Pons (tissue), 1 donor: ENCODE measurements at regions not wholly inside any gene's neighbourhood (a gene's known extent, or its start where the extent isn't known, plus 50 kb on each side); places are given as distances from the start of the nearest gene placed in this dataset.
"Not testable (repeated sequence)": the region's sequence is repeated elsewhere in the genome, so short reads cannot be mapped to it uniquely, and the experiment has no call there.

Experiments used
- DNase-seq: peaks from one replicate; pipeline ENCODE4 v3.0.0-alpha.2; 2016; ENCODE audit warnings: low spot score

DNA sequence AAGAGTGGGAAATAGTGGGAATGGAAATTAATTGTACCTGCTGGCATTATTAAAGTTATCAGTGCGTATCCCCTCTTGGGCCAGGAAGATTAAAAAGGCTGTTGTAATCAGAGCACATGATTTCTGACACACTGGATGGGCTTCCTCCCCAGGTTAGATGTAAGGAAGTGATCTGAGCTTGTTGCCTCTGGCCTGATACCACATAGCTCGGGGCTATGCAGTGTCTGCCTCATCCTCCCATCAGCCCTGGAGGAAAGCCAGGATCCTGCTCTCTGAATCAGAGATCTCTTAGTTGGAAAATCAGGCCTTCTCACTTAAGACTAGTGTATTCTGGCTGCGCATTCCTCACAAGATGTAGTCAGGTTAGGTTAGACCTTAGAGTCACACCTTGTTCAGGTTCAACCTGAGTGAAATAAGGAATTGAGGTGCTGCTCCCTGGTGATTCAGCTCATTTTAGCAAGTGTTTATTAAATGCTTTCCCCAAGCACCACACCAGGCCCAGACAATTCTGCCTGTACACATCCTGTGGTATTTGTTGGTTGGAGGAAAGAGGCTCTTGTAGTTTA is 108.2 kb upstream of the IKBKE start:
- not testable (repeated sequence) for DNase-seq

DNA sequence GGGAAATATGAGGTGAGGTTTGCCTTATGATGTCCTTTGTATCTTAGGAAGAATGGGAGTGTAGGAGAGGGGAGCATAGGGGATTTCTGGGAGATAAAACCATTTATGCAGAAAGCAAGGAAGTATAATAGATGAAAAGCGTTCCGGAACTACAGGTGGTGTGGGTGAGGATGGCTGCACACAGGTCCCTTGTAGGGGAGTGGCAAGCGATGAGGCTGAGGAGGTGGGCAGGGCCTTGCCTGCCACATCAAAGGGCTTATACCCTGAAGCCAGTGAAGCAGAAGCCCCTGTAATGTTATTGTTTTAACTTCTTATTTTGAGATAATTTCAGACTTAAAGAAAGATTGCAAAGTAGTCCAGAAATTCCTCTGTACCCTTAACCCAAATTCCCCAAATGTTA is 107.3 kb upstream of the IKBKE start:
- not testable (repeated sequence) for DNase-seq

DNA sequence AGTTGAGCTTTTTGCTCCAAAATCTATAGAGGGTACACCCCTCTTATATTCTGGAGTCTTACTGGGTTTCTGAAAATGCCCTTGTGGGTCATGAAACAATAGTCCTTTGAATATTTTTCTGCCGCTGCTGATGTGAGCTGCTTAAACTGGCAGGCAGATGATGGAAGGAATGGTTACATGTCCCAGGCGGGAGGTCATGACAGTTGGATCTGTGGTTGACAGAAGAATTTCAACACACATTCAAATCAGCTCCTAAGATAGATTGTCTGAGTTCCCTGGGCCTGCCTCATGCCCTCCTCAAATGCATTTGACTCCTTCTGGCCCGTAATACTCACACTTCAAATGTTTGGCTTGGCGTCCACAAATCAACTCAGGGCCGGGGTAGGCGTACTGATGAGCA is 105.0 kb upstream of the IKBKE start:
- DNase-seq, result peak; percentile 68

DNA sequence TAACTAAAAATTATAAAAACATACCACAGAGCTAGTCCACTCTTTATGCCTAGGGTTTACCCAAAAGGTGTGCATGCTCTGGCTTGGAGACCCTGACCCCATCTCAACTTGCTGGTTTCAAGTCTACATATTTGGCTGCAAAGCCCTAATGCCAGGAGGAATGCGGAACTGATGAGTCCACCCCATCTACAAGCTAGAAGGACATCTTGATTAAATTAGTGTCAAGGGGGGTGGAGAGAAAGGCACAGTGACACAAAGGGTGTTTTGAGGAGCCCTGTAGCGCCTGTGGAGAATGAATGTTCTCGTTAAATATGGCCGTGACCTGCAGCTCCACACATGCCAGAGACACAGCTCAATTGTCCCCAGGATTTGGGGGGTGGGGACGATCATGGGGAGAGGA is 104.1 kb upstream of the IKBKE start:
- DNase-seq, result not testable (repeated sequence)

DNA sequence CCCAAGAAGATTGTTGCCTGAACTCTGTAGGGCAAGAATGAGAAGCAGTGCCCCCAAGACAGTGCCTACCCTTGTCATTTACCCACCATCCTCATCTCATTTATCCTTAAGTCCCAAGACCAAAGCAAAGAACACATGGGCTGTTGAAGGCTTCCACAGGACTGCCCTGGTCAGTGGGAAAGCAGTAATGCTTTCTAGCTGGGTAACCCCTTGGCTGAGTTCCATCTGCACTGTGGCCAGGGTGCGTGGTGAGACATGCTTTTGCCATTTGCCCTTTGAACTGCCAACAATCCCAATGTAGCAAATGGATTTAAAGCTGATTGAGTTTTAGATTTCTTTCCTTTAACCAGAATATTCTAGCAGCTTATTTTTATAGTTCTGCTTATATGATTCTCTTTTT is 103.5 kb upstream of the IKBKE start:
- not testable (repeated sequence) for DNase-seq

DNA sequence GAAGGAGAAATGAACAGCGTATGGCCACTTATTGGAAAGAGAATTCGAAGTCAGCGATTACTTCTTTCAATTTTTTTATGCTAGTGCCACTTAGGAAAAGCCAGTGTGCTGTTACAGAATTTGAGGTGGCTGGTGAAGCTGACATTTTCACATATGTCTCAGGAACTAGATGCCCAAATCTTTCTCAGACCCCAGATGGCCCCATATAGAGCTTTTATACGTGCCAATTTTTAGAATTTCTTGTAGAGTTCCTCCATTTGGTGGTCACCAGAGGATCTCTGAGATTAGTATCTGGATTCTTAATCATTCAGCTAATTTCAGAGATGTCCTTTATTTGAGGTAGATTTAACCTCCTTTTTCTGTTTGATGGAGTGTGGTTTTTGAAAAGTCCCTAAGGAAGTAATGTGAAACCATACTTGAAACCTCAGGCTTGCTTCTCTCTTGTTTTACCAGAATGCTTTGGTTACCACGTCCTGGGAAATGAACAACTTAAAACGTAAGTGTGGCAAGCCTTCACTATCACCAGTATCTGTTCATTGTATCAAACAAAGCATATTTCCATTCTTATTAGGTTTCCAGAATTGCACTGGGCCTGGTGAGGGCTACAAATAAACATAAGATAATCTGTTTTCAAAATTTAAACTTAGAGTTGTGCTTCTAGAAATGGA is 102.2 kb upstream of the IKBKE start:
- not testable (repeated sequence) for DNase-seq

DNA sequence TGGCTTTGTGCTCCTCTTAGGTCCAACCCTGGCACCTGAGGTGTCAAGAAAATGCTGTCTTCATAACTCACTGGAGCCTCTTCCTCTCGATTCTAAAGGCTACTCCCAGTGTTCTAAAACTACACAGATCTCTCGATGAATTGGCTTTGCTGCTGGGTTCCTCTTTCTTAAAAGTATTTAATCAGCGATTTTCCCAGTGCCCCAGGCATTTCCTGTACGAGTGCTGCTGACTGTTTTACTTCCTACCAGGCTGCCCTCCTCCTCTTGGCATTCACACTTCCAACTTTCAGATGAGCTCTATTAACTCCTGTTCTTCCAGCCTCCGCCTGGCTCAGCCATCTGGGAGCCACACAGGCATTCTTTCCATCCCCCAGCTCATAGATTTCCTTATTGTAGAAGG is 95.6 kb upstream of the IKBKE start:
- not testable (repeated sequence) for DNase-seq

DNA sequence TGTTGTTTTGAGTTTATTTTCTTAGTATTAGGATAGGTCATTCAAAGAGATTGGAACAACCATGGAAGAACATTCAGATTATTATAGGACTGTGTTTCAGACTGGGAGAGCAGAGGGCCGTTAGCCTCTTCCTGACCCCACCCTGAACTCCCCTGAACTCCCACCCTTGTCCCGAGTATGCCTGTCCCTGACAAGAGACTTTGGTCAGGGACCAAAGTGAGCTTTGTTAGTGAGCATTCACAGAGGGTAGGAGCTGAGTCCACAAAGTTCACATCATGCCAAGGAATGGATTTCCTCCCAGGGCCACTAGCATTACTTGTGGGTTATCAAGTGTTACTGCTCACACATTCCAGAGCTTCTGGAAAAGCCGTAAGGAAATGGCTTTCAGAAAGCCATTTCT is 94.7 kb upstream of the IKBKE start:
- not testable (repeated sequence) for DNase-seq

DNA sequence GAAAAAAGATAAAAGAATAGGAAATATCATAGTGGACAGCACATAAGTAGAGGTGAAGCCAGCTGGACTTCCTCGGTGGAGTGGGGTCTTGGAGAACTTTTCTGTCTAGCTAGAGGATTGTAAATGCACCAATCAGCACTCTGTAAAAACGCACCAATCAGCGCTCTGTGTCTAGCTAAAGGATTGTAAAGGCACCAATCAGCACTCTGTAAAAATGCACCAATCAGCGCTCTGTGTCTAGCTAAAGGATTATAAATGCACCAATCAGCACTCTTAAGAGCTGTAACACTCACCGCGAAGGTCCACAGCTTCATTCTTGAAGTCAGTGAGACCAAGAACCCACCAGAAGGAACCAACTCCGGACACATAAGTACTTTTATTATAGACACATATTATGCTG is 91.8 kb upstream of the IKBKE start:
- not testable (repeated sequence) for DNase-seq

DNA sequence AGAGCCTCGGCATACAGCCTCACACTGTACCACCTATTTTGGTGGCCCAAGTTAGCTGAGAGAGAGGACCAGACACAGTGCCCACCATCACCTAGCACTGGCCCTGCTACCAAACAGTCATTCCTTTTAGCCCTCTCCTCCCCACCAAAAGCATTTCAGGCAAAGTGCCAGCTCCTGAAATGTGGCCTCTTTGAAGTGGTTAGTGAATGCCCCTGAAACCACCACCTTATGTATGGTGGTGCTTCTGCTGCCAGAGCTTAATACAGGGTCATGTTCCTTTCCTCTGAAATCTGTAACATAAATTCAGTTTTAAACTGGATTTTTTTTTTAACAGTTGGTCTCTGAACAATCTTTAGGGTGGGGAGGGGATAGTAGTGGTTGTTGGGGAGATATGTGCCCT is 91.0 kb upstream of the IKBKE start:
- not testable (repeated sequence) for DNase-seq

DNA sequence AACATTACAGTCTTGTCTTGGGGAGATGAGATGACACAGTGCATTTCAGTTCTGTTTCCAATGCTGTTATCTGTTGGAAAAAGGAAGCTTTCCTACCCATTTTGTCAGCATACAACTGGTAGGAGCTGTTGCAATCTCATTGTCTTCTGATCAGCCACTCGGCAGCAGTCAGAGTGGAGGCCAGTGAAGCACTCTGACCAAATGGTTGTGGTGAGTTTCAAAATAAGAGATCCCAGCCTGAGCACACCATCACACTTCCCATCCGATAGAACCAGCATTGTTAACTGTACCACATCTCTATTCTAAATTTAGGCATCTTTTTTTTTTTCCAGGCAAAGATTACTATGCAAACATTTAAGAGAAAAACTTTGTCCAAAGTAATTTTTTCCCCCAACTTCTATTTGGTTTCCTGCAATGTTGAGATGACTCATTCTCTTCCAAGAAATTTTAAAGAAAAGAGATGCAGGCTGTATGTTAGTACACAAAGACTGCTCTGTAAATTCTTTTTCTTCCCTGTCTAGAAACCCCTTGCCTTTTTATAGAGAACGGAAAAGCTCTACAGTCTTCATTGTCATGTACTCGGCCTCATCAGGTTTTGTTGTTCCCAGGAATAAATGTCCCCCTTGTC is 90.0 kb upstream of the IKBKE start:
- DNase-seq, result peak; percentile 59

DNA sequence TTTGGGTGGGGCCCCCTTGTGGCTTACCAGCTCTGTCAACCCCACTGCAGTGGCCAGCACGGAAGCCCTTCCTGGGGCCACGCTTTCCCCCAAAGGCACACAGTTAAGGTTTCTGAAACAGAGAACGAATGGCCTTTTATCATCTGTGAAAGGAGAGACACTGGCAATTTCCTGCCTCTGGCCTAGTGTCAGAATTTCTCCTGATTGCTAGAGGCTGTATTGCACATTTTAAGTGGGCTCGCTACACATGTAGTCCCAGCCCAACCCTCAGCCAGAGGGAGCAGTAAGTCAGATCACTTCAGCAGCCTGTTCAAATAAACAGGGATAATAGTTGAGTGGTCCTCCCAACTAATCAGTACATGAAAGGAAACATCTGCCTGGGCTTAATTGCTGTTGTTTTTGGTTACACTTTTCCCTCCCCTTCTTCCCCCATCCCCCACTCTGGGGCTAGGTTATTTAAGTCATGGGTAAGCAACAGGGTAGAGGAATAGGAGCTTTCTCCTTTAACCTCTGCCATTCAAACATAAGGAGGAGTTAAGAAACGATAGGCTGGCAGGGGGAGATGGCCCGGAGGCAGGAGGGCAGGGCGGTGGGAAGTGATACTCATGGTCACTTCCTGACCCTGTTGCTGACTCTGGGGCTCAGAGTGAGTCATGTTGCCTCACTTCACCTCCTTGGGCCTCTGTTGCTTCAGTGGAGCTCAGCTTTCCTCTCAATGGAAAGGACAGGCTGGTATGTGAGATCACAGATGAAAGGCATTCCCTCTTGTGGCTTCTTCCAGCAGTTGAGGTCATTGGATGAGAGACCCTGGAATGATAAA is 89.3 kb upstream of the IKBKE start:
- peak; percentile 7 for DNase-seq

DNA sequence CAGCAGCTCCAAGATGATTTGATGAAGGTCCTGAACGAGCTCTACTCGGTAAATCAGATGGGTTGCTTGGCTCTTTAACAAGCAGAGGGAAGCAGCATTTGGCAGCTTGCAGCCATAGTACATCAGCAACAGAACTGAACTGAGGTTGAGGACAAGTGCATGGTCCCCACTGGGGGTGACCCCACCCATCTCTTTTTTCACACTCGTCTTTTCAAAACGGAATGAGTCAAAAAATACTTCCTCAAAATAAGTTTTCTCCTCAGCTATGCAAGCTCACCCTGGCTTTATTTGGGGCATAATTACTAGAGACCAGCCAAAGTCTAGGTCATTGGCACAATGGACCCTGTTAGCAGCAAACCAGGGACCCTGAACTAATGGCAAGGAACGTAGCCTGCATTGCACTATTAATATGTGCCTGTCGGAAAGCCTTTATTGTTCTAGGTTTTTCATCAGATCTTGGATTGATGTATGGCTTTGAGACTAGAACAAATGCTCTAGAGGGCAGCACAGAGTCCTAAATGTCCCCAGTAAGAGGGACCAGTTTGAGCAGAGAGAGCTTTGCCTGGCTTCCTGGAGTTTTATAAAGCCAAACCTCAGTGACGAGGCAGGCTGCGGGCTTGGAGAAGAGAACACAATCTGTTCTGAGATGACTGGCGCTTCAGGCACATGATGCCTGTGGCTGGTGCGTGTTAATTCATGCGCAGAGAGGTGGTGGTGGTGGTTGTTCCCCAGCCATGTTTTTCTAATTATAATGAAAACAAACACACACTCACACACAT is 86.1 kb upstream of the IKBKE start:
- DNase-seq, result peak; percentile 55

DNA sequence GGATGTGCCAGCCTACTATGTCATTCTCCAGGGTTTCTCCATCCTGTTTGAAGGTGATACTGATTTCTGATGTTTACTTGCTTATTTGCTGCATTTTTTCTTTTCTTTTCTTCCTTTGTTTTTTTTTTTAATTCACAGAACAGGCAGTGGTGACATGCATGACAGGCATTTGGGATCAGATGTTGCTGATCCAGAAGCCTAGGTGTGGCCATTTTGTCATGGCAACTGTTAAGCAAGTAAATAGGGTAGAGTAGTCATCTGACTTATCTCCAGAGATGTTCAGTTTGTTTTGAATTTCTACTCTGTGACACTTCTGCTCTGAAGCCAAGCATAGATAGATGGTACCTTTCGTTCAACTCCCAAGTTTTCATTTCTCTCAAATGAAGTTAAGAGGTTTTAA is 85.4 kb upstream of the IKBKE start:
- DNase-seq, result not testable (repeated sequence)

DNA sequence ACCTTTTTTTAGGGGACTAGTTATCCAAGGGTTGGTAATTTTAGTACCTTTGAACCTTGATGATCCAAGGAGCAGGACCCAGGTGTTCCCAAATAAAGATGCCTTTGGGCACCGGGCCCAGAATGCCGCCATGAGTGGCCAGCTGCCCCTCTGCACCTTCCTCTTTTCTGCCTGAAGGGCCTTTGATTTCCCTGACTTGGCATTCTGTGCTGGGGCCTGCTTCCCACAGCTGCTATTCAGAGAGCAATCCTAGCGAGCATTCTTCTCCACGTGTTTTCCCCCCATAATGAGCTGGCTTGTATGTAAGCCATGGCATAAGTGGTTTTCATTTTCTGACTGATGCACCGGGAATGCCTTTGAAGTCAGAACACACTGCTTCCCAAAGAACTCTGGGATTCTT is 82.6 kb upstream of the IKBKE start:
- DNase-seq, result not testable (repeated sequence)

DNA sequence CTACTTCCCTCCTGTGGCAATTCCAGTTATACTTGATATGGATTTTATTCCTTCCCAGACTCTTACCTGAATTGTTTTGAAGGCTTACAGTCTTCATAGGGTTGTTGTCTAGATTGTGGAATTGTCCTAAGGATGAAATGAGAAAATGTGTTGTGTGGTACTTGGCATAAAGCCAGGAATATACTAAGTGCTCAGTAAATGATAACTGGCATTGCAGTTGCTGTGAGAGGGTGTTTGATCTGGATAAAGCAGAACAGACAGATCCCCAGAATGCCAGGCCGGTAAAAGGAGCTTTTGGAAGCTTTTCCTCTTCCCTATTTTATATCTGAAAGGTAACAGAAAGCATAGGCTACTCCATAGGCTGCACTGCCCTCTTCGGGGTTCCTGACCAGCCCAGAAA is 78.4 kb upstream of the IKBKE start:
- not testable (repeated sequence) for DNase-seq

DNA sequence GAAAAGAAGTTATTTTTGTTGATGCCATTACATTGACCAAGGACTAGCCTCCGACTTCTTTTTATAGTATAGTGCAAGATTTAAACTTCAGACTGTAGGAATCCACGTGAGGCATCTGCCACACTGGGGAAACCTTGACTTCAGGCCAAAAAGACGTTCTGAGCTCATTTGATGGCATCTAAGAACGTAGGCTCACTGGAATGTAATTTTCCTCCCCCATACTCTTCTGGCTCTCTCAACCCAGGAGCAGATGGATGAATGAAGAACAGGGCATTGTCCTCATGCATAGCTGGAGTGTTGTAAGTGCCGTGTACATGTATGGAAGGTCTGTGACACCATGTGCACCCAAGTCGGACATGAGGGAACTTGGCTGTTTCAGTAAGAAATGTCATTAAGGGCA is 72.8 kb upstream of the IKBKE start:
- not testable (repeated sequence) for DNase-seq

DNA sequence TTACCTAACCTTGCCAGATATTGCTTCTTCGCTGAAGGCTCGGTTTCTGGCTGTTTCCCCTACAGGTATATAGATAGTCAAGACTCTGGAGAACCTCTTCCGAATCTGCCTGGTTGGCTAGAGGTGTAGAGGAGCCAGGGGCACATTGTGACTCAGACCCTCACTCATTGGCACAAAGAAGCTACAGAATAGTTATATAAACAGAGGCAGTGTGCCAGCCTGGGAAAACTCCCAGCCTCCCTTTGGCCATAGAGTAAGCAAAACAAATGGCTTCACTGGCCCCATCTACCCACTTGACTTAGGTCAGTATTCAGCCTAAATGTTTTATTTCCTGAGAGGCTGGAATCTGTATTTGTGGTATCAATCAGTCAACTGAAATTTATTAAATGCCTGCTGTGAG is 72.0 kb upstream of the IKBKE start:
- not testable (repeated sequence) for DNase-seq

DNA sequence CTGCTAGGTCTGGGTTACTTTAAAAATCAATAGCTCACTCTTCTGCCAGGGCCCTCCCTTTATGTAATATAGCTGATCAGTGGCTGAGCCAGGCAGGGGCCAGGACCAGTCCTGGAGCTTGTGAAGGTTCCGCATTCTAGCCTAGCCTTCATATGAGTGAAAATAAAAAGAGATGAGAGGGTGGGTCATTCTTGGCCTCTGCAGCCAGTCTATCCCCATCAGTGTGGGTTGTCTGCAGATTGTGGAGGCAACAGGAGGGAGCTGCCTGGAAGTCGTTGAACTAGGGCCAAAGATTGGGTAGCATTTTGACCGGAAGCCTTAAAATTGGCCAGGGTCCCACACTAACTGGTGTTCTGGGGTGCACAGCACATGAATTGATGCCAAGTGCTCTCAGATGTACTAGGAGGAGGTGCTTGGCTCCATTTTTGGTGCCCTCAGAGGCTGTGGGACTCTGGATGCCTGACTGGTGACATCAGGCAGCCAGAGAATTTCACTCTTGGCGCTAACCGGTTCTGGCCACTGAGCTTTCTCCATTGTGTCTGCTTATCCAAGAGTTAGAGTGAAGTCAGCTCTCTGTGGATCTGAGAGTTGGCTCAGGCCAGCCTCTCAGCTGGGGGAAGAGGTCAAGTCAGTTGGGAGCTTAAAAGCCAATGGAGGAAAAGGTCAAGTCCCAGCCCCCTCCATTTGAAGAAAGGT is 66.5 kb upstream of the IKBKE start:
- DNase-seq, result not testable (repeated sequence)

DNA sequence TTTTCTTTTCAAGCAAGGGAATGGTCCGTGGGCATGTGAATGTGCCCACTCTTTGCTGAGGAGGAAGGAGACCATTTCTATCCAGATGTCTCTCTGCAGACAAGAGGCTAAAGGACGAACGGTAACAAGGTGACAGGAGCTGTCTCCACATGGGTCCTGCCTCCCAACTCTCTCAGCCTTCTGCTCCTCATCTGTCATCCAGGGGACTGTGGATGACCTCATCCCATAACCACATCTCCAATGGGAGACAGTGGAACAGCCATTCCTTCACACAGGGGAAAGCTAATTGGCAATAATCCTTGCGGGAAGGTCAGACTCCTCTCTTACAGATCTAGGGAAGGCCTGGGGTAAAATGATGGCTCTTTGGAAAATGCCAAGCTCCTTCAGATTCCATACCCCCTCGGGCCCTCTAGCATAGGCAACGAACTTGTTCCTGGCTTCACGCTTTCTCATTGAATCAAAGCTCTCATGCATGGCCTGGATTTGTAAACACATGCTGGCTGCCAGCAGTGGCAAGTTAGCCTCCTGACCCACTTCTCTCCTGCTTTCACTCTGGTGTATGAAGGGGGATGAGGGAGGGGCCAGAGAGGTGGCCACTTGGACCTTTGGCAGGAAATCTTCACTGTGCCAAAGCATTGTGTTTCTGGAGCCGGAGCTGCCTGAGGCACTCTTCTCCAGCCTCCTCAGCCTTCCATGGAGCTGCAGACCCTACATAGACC is 65.8 kb upstream of the IKBKE start:
- not testable (repeated sequence) for DNase-seq

DNA sequence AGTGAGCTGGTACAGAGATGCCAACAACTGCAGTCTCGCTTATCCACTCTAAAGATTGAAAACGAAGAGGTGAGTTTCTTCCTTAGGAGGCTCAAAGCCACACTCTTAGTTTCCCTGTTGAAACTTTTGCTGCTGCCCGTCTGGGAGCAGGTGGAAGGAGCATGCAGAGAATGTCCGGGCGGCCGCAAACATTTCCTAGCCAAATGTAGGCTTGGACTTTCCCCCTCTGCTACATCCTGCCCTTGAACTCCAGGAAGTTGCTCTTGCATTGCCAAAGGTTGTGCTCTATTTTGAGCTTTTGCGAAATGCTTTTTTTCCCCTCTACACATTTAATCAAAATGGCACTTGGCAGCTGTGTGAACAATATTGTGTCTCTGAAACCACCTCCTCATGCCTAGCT is 65.0 kb upstream of the IKBKE start:
- not testable (repeated sequence) for DNase-seq
